ENCODE measurements at regions not wholly inside any gene's neighbourhood (a gene's known extent, or its start where the extent isn't known, plus 50 kb on each side); places are given as distances from the start of the nearest gene placed in this dataset.

DNA sequence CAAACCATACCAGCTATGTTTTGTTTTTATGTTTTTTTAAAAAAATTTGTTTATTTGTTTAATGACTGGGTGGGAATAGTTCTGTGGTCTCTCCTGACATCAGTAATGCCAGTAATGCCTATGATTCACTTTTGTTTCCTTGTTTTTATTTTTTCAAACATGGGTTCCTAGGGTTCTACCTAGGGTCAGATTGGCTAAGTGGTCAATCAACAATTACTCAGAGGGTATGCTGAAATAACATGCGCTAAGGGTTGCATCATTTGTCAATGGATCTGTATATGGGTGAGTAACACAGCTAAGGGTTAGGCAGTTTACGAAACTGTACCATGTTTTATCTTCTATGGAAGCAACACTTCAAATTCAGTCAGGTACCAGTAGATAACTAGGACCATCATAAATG, 583.8 kb upstream of the GJE1 start:
- ChIA-PET POLR2A (no interaction called here), CTCF (interaction anchor here (1.0 to 1.8 kb wide), 2 partner anchors 11 to 14 kb away, joined by 3 to 5 read pairs; no protein-coding TSS in a partner anchor)
- TF ChIP-seq, protein P1, sequence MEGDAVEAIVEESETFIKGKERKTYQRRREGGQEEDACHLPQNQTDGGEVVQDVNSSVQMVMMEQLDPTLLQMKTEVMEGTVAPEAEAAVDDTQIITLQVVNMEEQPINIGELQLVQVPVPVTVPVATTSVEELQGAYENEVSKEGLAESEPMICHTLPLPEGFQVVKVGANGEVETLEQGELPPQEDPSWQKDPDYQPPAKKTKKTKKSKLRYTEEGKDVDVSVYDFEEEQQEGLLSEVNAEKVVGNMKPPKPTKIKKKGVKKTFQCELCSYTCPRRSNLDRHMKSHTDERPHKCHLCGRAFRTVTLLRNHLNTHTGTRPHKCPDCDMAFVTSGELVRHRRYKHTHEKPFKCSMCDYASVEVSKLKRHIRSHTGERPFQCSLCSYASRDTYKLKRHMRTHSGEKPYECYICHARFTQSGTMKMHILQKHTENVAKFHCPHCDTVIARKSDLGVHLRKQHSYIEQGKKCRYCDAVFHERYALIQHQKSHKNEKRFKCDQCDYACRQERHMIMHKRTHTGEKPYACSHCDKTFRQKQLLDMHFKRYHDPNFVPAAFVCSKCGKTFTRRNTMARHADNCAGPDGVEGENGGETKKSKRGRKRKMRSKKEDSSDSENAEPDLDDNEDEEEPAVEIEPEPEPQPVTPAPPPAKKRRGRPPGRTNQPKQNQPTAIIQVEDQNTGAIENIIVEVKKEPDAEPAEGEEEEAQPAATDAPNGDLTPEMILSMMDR (IDR thresholded peaks at IDR 0.05; ENCODE audit: control extremely low read depth, extremely low read depth, low read depth, missing control alignments), result no peak
- DNase-seq (ENCODE audit: extremely low spot score), result no peak

DNA sequence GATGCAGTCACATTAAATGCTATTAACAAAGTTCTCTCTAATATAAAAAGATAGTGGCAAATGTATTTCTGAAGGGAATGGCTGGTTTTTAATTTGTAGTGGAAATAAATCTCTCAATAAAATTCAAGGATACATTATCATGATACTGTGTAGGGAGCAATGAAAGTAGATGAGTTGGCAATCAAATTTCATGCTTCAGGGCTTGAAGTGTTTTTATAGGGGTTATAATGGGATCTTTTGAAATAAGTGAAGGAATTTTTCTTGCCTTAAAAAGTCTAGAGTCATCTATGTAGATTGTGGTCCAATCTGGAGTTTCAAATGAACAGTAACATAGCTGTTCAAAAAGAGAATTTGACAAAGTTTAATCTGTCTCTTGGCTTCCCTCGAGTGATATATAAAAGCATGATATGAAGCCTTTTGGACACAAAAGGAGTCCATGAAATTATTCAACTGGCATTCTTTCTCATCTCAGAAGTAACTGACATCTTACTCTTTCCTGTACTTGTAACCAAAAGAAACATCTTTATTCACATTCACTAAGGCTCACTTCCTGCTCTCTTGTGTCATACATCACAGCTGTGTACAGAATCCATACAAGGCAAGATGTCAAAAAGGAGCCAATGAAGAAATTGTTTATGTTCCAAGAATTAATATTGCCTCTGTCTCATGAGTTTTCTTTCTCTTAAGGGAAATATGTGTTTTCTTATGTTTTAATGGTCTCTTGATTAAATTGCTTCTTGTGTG, 591.0 kb upstream of the GJE1 start:
- DNase-seq (ENCODE audit: extremely low spot score), result no peak
- CTCF ChIA-PET, result no interaction called here
- TF ChIP-seq, protein P1 (IDR thresholded peaks at IDR 0.05; ENCODE audit: control extremely low read depth, extremely low read depth, low read depth, missing control alignments), result no peak
- POLR2A ChIA-PET, result no interaction called here

DNA sequence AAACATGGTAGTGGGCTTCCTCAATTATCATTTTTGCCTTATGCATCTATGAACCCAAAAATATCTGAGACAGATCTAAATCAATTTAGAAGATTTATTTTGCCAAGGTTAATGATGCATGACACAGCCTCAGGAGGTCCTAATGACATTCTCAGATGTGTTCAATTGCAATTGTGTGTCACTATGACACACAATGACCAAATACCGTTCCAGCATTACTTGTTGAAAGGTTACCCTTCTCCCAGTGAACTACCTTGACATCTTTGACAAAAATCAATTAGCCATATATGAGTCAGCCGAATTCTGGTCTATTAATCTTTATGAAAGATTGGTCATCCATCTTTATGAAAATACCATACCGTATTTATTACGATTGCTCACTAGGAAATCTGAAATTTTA, 592.5 kb upstream of the GJE1 start:
- DNase-seq (ENCODE audit: extremely low spot score), result no peak
- CTCF ChIA-PET, result interaction anchor here (1.2 kb wide), 1 partner anchor 12 kb away, joined by 4 read pairs; no protein-coding TSS in a partner anchor
- TF ChIP-seq, protein P1 (IDR thresholded peaks at IDR 0.05; ENCODE audit: control extremely low read depth, extremely low read depth, low read depth, missing control alignments), result no peak
- POLR2A ChIA-PET, result no interaction called here

DNA sequence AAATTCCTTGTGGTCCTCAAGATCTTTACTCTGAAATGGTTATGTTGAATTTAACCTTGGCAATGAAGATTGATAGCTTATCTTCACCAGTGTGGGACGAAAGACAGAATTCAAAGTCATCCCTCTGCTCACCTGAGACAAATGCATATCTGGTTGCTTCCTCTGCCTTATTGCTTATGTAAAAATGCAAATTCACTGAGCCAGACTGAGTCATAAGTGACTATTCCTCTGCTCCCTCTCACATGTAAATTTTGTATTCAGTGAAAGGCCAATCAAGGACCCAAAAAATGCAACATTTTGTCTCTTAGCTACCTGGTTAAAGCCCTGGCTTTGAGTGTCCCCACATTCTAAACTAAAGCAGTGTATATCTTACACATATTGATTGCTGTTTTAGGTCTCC, 593.1 kb upstream of the GJE1 start:
- POLR2A ChIA-PET, result no interaction called here
- CTCF ChIA-PET, result interaction anchor here (1.2 kb wide), 1 partner anchor 13 kb away, joined by 4 read pairs; no protein-coding TSS in a partner anchor
- TF ChIP-seq, protein P1 (IDR thresholded peaks at IDR 0.05; ENCODE audit: control extremely low read depth, extremely low read depth, low read depth, missing control alignments), result no peak
- no peak for DNase-seq (ENCODE audit: extremely low spot score)

DNA sequence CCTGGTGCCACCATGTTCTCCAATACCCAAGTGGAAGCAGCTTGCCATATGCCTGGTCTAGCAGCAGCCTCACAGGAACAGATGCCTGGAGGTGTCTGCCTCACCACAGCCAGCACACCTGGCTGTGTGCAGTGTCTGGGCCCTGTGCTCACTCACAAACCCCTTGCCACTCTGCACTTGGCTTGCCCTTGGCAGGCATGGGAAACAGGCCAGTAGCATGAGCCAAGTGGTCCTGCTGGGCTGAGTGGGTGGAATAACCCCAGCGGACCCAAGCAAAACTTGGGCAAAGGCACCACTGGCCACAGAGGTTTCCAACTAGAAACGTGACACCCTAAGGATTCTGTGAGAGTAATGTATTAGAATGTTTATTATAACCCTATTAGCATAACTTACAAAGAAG, 600.5 kb upstream of the GJE1 start:
- no peak for DNase-seq (ENCODE audit: extremely low spot score)
- TF ChIP-seq, protein P1 (IDR thresholded peaks at IDR 0.05; ENCODE audit: control extremely low read depth, extremely low read depth, low read depth, missing control alignments), result no peak
- ChIA-PET CTCF (interaction anchor here (1.3 kb wide), 2 partner anchors 14 to 21 kb away, joined by 3 to 4 read pairs; no protein-coding TSS in a partner anchor), POLR2A (no interaction called here)

DNA sequence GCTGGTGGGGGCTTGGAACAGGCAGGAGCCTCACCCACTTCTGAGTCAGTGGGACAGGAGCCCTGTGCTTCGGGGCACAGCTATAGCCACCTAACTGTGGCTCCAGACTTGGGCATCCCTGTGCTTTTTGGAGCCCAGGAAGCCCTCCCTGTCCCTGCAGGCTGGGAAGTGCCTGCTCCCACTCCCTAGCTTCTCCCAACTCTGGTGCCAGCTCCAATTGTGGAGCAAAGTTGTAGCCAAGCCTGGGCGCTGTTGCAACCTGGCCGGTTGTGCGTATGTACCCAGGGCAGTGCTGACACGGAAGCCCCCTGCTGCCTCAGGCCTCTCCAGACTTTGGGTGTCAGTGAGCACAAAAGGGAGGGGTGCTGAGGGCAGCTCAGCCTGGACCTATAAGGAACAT, 601.7 kb upstream of the GJE1 start:
- ChIA-PET CTCF (interaction anchor here (1.3 kb wide), 1 partner anchor 12 kb away, joined by 4 read pairs; no protein-coding TSS in a partner anchor), POLR2A (no interaction called here)
- TF ChIP-seq, protein P1 (IDR thresholded peaks at IDR 0.05; ENCODE audit: control extremely low read depth, extremely low read depth, low read depth, missing control alignments), result no peak
- no peak for DNase-seq (ENCODE audit: extremely low spot score)
